Hepatocyte (in vitro differentiated cells): ENCODE measurements at regions not wholly inside any gene's neighbourhood (a gene's known extent, or its start where the extent isn't known, plus 50 kb on each side); places are given as distances from the start of the nearest gene placed in this dataset. TPM values are rescaled to one million over a fixed set of nuclear protein-coding genes. Genes with fewer than 3 reads are reported as not detected.

Experiments used
- small RNA-seq: library from RNA; depleted of rRNA; stranded (forward); fragments of <200 nt; gene quantifications from one replicate; pipeline ENCODE3, GENCODE V24; 2014

Small RNA genes in the stretch of these regions (small RNA-seq; reads per million reads assigned to genes)
- not detected for gene RF00019
- gene RF01992 = not detected
- gene RNA5SP106 = not detected
- not detected for gene RNU6-692P
- gene RNU6-715P = not detected
- gene RNU7-2P = not detected
